ENCODE measurements at regions not wholly inside any gene's neighbourhood (a gene's known extent, or its start where the extent isn't known, plus 50 kb on each side); places are given as distances from the start of the nearest gene placed in this dataset.
"Not testable (repeated sequence)": the region's sequence is repeated elsewhere in the genome, so short reads cannot be mapped to it uniquely, and the experiment has no call there.

GRCh38 chr14:35988972-35989690, 163.0 kb downstream of the BRMS1L start:
- no peak for DNase-seq (ENCODE audit: low read depth, low spot score)

DNA sequence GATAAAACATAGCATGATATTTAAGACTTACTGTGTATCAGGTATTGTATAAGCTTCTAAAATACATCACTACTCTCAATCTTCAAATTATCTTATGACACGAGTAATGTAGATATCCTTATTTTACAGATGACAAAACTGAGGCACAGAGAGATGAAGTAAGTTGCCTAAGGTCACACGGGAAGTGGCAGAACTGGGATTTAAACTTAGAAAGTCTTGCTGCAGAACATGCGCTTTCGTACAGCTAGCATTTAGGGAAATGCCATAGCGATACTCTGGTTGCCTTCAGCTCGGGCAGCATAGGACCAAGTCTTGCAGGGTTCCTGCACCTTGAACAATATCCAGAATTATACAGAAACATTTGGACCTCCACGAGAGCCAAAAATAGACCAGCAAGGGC, 162.4 kb downstream of the BRMS1L start:
- no peak for DNase-seq (ENCODE audit: low read depth, low spot score)

- DNase-seq (ENCODE audit: low read depth, low spot score): no peak
Measured at GRCh38 chr14:35987731-35988130, 161.6 kb downstream of the BRMS1L start.

DNA sequence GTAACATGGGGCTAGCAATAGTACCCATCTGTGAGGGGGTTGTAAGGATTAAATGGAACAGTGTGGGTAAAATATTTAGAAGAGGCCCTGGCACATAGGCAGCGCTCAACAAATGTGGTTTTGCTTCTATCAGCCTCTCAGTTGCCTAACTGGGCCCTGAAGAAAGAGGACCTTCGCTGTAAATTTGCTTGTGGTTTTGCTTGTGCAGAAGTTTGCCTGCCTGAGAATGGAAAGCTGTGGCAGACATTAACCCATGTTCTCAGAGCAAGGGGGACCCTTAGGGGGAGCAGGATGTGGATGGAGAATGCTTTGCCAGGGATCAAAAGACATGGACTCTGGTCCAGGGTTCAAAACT, 160.1 kb downstream of the BRMS1L start:
- DNase-seq (ENCODE audit: low read depth, low spot score): no peak

GRCh38 chr14:35985474-35986218, 159.5 kb downstream of the BRMS1L start:
- DNase-seq (ENCODE audit: low read depth, low spot score): no peak

DNA sequence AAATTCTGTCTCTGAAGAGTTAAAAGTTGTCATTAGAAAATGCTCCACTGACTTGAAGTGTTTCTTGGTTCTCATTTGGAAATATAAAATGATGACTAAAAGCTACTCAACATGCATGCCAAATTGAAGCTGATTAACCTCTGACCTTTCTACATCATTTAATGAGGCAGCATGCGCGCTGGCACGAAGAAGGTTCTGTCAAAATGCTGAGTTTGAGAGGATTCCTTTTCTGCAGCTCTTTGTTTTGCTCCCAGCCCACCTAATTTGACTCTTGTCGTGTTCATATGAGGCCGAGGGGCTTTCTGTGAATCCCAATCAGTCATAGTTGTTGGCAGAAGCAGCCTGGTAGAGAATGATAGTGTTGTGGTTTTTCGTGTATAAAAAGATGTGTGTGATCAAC, 153.4 kb downstream of the BRMS1L start:
- no peak for DNase-seq (ENCODE audit: low read depth, low spot score)

- DNase-seq (ENCODE audit: low read depth, low spot score): no peak
Measured at GRCh38 chr14:35978561-35978960, 152.4 kb downstream of the BRMS1L start.

- DNase-seq (ENCODE audit: low read depth, low spot score): no peak
Measured at GRCh38 chr14:35975814-35976213, 149.7 kb downstream of the BRMS1L start.

DNA sequence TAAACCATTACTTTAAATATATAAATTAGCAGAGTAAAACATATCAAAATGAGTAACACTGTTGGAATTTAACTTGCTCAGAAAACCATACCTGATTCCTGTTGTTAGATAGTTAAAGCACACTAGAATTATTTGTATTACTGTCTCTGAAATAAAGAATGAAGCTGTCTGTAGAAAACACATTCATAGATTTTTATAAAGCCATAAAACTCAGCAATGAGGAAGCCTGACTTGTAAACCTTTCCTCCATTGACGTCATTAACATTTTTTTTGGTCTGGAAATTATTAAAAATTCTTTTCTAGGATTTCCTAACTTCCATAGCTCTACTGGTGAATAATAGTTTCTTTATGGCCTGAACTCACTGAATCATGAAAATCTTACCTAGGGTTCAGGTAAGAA, 147.6 kb downstream of the BRMS1L start:
- DNase-seq (ENCODE audit: low read depth, low spot score): no peak

GRCh38 chr14:35971965-35972630, 146.0 kb downstream of the BRMS1L start:
- DNase-seq (ENCODE audit: low read depth, low spot score): no peak

GRCh38 chr14:35969310-35969709, 143.2 kb downstream of the BRMS1L start:
- DNase-seq (ENCODE audit: low read depth, low spot score): no peak

DNA sequence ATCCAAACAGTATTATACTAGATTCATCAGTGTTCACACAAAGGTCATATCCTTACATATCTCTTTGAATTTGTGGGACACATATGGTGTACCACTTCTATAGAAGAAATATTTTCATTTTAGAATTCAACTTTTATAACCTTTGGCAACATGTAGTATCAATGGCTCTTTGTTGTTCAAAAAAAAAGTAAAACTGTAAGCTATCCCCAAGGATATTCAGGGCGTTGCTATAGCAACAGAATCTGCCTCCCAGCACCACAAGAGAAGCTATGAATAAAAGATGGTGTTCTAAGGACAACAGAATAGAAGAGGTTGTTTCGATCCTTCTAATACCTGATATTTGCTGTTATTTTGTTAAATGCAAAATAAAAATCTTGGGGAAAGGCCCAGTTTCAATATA, 139.3 kb downstream of the BRMS1L start:
- DNase-seq (ENCODE audit: low read depth, low spot score): no peak

DNA sequence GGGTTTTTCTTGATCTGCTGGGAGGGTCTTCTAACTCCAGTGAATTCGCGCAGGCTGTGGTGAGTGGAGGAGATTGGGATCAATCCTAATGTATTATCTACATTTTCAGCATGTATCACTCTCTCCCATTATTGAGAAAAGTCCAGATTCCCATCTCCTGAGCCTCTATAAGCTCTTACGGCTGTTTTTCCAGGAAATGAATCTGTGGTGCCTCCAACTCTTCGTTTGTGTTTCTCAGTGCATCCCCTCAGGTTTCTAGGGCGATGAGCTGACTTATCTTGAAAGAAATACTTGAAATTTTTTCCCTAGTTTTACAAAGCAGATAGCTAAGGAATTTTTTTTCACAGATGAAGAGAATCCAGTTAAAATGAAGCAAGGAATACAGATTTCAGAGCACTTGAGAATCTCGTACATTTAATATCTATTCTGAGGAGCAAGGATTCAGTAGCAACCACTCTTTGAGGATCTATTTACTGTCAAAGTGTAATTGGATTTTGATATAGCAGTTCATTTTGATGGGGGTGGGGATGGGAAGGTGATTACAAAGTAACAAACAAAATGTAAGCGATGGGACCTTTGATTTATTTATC, 138.7 kb downstream of the BRMS1L start:
- DNase-seq (ENCODE audit: low read depth, low spot score): no peak

GRCh38 chr14:35963209-35963608, 137.1 kb downstream of the BRMS1L start:
- no peak for DNase-seq (ENCODE audit: low read depth, low spot score)

DNA sequence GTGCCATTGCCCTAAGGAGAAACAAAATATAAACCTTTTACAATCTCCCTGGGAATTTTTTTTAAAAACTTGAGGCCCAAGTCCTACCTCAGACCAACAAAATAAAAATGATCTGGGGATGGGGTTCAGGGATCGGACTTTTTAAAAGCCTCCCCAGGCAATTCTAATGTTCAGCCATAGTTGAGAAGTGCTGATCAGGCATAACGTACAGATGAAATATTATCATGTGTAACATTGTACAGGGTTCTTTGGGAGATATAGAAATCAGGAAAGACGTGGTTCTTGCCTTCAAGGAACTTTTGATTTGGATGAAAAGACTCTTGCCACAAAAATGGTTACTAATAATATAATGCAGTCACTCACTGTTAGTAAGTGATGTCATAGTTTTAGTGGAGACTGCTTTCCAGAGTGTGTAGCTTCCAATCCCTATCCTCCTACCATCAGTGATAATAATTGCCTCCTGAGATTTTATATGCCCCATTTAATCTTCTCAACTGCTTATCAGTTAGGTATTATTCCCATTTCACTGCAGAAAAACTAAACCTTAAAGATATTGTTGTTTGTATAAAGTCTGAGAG, 135.6 kb downstream of the BRMS1L start:
- DNase-seq (ENCODE audit: low read depth, low spot score): no peak

- no peak for DNase-seq (ENCODE audit: low read depth, low spot score)
Measured at GRCh38 chr14:35959835-35960234, 133.7 kb downstream of the BRMS1L start.

GRCh38 chr14:35958499-35958898, 132.4 kb downstream of the BRMS1L start:
- no peak for DNase-seq (ENCODE audit: low read depth, low spot score)

DNA sequence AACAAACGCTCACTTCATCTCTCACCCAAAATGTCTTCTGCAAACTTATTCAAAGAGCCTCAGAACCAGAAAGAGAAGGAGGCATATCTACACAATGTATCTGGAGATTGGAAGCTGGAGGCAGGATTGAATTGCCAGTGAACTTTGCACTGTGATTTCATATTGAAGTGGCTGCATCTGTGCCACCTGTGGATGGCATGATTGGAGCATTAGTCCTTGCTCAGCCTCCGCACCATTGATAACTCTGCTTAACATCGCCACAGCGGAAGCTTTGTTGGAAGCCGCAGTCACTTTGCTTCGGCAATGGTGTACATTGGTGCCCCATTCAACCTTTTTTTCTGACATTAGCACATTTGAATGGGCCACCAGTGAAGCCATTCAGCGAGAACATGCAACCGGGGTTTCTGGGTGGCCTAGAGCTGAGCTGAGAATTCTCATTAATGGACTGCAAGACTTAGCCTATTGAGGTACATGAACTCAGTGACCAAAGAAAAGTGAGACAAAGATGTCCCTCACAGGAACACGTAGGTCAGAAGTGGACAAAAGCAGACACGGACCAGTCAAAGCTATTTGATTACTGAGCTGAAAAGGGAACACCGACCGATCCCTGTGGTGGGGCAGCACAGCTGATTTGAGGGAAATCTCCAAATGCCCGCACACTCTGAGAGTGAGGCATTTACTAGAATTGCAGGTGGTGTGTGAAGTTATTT, 130.4 kb downstream of the BRMS1L start:
- no peak for DNase-seq (ENCODE audit: low read depth, low spot score)

DNA sequence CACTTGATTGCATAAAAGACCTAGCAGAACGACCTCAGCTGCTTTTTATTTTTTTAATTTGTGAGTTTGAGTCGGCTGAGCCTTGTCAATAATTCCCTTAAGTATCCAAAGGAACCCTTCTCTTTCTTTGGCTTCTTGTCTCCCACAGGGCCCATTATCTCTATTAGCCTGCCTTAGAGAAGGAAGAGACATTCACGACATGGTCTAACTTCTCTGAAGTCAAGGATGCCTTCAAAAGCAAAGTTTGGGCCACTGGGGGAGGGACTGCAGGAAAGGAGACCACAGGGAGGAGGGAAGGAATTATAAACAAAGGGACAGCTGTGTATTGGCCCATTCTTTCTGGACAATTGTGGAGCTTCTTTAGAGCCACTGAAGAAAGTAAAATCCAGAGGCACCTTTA, 126.4 kb downstream of the BRMS1L start:
- no peak for DNase-seq (ENCODE audit: low read depth, low spot score)

DNA sequence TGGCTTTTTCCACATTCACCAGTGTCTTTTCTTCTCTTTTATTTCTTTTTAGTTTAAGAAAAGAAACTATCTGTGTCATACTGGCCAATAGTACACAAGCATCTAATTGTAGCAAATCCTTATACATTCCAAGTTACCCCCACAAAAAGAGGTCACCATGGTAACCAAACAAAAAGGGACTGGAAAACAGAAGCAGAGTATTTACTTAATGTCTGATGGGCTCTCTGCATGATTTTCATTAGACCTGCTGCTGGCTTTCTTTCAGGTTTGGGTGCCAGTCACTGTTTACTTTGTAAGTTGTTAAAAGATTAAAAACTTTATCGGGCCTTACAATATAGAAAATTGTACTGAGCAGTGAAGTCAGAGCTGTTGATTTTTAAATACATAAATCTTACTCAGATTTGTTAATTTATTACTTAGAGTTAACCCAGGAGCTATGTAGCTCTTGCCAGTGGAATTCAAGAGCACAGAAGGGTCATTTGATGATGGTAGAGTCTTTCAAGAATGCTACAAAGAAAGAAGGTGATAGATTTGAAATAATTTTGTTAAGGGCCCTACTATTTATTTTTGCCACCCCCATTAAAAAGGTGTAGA, 123.9 kb downstream of the BRMS1L start:
- DNase-seq (ENCODE audit: low read depth, low spot score): no peak

DNA sequence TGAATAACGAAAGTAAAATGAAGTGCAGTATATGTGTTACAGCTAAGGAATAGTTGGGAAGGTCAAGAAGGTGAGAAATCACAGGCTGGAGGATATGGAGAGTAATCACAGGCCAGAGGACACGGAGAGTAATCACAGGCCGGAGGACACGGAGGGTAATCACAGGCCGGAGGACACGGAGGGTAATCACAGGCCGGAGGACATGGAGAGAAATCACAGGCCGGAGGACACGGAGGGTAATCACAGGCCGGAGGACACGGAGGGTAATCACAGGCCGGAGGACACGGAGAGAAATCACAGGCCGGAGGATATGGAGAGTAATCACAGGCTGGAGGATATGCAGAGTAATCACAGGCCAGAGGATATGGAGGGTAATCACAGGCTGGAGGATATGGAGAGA, 121.8 kb downstream of the BRMS1L start:
- not testable (repeated sequence) for DNase-seq (ENCODE audit: low read depth, low spot score)

All from brain pericyte (primary cell).